ENCODE measurements at regions not wholly inside any gene's neighbourhood (a gene's known extent, or its start where the extent isn't known, plus 50 kb on each side); places are given as distances from the start of the nearest gene placed in this dataset.
"Not testable (repeated sequence)": the region's sequence is repeated elsewhere in the genome, so short reads cannot be mapped to it uniquely, and the experiment has no call there.

DNA sequence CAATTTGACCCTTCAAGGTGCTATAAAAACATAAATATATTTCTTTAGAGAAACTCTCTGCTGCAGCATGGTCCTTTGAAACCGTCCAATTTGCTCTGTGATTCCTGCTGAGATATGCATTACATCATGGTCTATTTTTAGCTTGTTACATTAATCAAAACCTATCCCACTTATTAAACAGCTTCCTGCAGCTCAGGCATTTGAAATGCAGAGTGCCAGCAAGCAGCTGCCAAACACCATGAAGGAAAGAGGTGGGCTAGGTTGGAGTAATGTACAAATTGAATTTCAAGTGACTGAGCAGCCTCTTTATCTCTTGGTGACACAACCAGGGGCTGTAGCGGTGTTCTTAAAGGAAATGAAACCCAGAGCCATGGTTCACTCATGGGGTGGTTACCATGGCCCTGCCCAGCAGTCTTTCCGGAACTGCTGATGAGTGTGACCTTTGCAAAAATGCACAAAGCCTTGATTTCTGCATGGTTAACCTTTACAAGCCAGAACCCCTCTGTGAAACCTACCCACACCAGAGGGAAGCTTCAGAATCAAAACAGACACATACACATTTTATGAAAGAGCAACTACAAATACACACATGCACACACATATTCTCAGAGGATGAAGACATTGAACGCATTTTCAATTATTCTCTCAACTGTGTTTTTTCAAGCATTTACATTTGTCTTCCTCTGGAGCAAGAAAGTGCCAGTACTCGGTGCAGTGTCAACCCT is 155.8 kb upstream of the ZNF608 start:
- DNase-seq, result no peak

DNA sequence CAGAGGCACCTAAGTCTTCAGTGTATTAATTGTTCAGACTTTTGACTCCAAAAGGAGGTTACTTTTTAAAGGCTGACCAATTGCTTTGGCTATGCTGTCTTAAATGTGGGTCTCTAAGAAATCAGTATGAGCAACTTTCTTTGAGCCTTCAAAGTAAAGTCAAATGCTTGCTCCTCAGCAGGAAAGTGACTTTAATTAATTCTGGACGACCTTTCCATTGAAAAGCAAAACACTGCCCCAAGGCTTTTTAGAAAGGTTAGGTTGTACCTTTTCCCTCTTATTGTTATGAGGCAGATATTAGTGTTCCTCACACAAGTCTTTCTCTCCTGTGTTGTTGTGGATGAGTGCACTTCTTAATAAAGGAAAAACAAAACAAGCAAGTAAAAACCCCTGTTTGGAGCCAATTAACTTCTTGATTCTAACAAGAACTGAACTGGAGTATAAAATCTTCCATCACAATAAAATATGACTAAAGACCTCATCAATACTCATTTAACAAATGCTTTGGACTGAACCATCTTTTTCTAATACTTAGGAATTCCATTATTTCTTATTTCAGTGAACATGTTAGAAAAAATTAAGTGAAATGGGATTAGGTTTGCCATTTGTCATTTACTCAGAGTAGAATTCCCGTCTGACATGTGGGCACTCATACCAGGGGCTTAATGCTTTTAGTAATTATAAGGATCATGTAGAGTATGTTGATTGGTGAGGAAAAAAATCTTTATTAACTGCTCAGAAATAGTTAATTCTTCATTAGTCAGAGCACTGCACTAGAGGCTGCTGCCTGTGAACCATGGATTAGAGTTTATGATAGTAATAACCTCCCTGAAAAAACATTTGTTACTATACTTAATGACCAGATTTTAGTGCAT is 159.1 kb upstream of the ZNF608 start:
- no peak for DNase-seq

DNA sequence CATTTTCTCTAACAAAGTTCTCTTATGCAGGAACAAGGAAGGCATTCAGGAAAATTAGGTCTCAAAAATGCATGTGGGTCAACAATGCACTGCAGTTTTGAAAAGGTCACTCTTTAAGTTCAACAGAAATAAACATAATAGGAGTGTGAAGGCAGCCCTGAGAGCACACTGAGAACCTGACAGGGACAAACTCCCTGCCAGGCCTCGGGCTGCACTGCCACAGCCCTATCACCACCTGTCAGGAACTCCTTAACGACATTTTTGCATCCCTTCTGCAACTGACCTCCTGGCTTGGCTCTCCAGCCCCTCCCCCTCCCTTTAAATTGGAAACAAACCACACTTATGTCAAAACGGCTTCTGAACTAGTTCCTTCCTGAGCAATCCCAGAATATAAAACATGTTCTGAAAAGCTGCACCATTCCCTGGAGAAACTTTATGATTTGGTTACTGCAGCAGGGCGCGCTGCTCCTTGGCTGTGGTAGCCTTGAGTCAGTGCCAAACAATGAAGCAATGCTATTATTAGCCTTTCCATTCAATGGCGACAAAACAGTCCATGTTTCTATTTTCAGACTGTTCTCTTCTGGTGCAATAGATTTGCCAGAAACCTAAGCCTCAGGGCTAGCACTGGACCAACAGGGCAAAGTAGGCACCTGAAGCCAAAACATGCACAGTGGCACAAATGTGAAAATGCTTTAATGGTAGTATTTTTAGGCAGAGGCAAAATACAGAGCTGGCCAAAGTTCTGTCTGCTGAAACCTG is 160.1 kb upstream of the ZNF608 start:
- peak; percentile 78 for DNase-seq

DNA sequence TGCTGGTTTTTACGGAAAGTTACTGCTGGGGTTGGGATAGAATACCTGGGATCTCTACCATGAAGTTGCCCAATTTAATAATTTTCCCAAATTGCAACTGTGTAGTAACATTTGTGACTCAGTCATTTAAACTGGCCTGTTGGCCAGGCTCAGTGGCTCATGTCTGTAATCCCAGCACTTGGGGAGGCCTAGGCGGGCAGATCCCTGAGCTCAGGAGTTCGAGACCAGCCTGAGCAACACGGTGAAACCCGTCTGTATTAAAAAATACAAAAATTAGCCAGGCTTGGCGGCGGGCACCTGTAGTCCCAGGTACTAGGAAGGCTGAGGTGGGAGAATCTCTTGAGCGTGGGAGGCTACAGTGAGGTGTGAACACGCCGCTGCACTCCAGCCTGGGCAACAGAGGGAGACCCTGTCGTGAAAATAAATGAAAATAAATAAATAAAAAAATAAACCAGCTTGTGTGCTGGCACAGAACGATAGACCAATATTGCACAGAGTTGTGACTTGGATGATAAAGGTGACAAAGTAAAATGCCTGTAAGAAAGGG is 160.7 kb upstream of the ZNF608 start:
- no peak for DNase-seq

DNA sequence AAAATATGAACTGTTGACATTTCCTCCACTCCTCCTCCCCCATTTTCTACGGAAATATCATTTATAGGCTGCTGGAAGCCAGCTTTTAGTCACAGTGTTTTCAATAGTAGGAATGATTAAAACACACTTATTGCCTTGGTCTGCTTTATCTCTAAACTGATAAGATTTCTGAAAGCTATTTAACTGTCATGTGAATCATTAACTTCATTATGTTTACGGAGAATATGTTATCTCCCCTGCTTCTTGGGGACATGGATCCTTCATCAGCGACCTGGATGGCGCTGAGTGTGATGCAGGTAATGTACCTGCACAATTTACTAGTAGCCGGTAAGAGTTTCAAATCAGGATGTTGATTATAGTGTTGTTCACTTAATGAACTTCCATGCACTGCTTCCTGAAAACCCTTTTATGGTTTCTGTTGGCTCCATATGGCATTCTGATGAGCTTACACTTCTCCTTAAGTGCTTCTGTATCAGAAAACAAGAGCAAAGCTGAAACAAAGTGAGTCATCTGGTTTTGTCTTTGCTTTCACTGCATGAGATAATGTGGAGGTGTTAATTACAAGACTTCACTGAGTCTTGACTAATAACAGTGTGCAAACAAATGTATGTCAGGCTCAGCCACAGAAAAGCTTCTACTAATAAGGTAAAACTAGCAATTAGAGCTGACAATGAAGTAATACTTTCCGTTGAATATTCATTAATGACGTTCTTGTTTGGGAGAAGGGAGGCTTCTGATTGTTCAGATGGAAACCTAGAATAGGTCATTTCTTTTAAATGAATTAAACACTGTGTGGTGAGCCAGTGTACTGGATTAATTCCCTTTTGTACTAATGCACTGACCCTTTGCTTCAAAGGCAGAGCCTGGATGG is 162.4 kb upstream of the ZNF608 start:
- no peak for DNase-seq

DNA sequence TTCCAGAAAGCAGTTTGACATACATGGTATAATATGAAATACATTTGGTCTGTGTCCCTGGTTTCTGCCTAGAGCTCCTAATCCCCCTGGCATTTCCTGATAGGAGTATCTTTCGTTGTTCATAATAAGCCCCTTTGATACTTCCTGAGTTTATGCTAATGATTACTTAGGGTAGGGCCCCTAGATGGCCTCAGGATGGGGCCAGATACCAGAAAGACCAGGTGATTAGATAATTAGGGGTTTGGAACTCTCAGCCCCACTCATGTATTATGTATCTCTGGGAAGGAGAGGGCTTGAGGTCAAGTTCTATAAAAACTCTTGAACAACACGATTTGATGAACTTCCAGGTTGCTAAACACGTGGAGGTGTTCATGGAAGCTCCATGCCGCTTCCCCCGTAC is 163.3 kb upstream of the ZNF608 start:
- DNase-seq, result no peak

DNA sequence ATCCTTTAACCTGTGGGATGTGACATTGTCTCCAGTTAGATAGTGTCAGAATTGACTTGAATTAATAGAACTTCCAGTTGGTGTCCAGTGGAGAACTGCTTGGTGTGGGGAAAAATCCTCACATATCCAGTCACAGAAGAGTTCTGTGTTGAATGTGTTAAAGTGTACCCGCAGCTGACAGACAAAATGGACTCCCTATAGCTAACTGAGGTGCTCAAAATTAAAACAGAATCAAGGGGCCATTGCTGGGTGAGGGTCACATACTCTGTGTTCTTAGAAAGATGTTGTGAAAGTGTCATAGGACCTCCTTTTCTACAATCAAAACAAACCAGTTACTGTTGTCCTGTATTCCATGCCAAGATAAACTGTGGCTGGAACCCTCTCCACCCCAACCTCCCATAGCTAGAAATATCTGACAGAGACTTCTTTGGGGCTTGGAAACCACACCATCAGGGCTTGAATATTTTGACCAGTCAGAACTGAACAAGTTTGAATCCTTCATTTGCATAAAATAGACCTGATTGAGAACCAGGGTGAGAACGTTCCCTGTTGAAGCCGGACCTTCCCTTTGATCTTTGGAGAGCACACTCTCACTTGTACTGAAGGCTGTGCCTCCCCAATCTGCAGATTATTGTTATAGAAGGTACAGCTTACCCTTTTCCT is 164.0 kb upstream of the ZNF608 start:
- no peak for DNase-seq

DNA sequence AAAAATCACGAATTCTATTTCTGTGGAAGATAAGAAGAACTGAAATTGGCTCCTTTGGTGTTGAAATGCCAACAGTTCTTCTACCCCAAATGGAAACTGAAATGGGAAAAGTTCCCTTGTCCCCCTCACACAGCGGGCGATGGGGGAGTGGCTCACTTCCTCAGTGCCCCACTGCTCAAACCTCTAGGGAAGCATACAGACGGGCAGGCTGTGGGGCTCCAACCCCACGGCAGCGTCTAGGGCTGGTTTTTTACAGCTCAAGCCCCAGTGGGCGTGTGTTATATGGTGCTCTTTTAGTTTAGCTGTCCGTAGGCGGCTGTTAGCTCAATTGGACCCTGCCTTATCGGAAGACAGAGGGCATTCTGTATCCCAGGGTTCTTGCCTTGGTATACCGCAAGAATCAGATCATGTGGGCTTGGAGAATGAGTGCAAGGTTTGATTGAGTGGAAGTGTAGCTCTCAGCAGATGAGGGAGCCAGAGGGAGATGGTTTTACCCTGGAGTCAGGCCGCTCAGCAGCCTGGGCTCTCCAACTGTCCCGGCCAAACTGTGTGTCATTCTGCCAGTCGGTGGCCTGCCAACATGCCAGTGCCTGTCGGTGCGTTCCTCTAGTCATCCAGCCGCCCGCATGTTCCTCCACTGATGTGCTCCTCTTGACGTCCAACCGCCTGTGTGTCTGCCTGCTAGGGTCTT is 166.3 kb upstream of the ZNF608 start:
- no peak for DNase-seq

DNA sequence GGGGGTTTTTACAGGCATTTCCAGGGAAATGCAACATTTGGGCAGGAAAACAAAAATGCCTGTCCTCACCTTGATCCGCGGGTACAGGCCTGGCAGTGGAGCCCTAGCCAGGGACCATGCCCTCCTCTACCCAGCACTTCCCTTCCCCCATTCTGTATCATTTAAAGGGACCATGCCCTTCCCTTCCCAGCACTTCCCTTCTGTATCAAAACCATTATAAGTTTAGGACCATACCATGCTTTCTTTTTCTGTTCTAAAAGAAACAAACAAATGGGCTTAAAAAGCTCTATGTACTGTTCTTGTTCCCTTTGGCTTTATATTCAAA is 166.9 kb upstream of the ZNF608 start:
- no peak for DNase-seq

DNA sequence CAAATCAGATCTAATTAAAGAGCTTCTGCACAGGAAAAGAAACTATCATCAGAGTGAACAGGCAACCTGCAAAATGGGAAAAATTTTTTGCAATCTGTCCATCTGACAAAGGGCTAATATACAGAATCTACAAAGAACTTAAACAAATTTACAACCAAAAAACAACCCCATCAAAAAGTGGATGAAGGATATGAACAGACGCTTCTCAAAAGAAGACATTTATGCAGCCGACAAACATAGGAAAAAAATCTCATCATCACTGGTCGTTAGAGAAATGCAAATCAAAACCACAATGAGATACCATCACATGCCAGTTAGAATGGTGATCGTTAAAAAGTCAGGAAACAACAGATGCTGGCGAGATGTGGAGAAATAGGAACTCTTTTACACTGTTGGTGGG is 169.9 kb upstream of the ZNF608 start:
- not testable (repeated sequence) for DNase-seq

DNA sequence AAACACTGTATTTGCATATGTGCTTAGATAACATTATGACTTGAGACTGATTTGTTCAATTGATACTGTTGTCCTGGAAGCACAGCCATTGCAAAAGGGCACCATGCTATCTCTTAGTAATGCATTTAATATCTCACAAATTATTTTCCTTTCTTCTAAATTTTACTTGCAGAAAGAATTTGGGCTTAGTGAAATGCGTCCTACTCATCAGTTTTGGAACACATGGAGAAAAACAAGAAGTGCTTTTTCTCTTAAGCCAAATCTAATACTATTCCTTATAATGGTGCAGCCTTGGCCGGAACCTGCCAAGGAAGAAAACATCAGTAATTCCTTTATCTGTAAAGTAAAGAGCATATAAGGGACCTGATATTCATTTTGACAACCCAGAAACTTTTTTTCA is 172.2 kb upstream of the ZNF608 start:
- DNase-seq, result no peak

DNA sequence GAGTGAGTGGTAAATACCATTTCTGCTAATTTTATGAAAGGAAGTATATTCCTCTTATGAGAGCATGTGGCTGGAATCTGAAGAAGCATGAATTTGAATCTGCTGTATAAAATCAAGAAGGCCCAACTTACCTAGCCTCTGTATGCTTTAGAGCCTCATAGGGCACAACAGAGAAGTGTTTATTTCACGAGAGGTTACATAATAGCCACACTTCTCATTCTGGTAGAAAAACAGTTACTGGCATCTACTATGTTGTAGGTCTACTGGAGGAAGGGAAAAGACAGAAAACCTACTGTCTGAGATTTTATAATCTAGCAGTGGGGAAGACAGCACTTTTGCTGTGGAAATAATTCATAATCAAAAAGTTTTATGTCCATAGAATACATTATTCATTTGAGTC is 172.6 kb upstream of the ZNF608 start:
- DNase-seq, result no peak

DNA sequence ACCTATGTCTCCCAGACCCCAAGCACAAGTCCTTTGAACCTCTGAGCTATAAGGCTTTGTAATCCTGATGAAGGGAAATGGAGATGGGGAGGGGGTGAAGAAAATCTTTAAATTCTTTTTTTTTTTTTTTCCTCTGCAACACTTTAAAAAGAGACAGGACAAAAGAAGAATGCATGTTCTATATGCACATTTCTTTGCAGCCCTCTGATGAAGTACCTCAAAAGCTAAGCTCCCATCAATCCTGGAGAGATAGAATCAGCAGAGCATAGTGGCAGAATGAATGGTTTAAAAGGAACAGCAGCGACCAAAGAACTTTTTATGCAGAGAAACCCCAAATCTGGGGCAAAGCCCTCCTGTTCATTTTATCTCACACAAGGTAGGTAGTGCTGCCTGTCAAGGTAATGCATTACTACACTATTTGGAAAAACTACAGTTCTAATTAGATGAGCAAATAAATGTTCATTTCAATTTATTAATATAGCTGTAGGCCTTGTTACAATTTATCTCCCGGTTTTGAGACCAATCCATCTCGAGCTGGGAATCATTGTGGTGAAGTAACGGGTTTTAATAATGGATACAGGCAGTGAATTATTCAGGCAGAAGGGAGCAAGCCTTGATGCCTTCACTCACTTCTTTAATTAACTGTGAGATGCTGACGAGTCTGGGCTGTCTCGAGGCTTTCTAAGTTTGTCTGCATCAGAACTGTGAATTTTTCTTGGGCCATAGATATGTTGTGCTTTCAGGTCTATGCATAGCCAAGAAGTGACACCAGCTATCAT is 173.5 kb upstream of the ZNF608 start:
- DNase-seq, result no peak

DNA sequence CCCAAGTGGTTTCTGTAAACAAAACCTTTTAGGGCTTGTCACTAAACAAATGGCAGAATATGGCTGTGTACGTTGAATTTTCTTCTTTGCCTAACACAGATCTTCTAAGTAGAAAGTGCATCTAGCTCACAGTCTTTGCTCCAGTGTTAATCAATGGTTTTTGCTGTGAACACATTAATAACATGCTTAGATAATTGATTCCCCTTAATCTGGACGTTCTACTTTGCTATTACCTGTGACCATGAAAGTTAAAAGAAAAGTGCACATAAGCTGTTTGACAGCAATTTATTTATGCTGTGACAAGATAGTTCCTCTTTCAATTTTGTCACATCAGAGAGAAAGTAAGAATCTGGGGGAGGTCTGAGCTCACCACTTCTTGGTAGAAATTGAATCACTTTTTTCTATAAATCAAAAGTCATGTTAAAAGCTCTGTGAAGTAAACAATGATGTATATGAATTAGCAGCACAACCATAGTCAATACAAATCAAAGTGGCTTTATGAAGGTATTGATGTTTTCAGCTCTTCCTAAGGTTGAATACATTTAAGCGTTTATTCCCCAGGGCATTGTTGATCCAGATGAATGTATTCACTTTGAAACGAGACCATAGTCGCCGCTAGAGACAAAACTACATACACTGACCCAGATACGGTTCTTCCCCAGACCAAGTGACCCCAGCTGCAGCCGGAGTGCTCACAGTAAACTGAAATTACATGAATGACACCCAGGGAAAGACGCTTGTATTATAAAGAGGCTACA is 174.6 kb upstream of the ZNF608 start:
- DNase-seq, result no peak

DNA sequence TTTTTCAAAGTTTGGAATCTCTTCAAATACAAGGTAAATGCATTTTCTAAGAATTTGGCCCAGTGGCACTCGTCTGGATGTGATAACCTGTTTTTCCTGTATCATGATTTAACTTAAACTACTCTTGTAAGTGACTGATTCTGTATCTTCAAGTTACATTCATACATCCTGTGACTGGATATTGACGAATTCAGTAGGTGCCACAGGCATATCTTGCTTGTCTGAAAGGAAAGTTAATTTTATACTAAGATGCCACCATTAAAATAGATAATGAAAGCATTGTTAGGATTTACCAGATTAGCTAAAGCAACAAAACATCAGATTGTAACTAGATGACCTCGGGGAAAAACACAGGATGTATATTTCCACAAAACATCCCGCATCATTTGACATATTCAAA is 175.3 kb upstream of the ZNF608 start:
- no peak for DNase-seq

DNA sequence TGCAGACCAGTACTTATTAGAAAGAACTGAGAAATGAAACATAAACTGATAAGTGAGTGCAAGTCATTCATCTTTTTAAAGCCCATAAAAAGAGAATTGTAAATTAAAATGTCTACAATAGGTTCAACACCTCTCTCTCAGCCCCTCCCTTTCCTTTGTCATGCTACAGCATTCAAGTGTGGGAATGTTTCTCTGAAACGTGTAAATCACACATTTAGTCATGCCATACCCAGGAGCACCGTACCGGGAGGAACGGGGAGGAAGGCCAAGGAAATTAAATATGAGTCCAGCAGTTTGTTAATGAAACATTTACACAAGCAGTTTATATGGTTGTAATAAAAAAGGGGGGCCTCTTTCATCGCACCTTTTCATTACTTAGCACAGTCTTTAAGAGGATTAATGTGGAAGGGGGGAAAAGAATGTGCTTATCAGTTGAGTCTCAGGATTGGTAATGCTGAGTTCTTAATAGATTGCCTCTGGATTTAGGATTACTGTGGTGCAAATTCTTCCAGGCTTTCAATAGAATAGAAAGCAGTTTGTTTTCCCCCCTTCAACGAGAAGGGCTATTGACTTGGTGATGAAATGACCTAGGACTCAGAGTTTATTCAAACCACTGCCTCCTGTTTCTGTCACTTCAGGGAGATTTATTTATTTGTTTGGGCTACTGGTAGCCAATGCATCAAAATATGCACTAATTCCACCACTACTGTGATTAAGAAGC is 176.0 kb upstream of the ZNF608 start:
- DNase-seq, result no peak

DNA sequence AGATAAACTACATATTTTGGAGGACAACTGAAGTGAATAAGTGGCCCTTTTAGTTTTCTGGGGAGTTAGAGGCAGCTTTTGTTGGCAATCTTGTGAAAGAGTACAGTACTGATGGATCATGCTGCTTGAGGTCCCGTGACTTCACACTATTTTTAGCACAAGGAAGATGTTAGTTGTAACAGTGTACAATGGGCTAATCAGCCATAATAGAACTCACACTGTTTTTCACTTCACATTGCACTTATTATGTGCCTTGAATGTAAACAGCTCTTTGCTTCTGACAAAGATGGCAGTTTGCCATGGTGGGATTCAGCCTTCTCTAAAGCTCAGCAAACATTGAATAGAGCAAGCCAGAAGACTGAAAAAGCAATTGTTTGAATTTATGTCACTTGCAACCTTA is 176.7 kb upstream of the ZNF608 start:
- no peak for DNase-seq

DNA sequence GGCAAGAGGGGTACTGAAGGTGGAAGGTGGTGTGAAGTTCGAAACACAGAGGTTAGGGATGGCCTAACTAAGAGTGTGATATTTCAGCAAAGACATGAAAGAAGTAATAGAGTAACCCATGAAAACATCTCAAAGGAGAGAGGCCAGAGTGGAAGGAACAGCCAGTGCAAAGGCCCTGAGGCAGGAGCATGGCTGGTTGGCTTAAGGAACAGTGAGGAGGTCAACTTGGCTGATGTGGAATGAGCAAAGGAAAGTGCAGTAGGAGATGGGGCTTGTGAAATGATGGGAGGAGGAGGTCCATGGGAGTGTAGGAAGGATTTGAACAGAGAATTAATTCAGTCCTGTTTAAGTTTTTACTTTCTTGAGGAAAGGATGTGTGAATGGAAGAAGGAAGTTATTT is 178.3 kb upstream of the ZNF608 start:
- DNase-seq, result no peak

DNA sequence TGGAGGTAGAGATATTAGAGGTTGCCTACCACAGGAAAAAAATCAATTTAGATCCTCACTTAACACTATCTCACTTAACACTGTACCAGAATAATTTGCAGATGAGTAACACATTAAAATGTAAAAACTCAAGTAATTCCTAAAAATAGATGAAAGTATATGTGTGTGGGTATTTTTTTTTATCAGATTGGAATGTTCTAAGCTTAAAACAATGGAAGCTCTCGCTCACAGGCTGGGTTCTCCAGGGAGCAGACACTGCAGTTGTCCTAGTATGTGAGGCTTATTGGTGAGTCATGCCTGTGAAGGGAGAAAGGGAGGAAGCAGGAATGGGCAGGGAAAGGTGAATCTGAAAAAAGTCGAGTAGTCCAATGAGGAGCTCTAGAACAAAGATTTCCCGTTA is 181.3 kb upstream of the ZNF608 start:
- no peak for DNase-seq

Measured in left hindlimb (tissue), 1 donor.